ENCODE measurements at regions not wholly inside any gene's neighbourhood (a gene's known extent, or its start where the extent isn't known, plus 50 kb on each side); places are given as distances from the start of the nearest gene placed in this dataset.

GRCh38 chr14:49516286-49516685 lies 69.9 kb downstream of the RPS29 start:
- TF ChIP-seq CTCF (optimal IDR thresholded peaks at IDR 0.05 in 1 of 3, IDR thresholded peaks at IDR 0.05 in 1 of 3, conservative IDR thresholded peaks at IDR 0.05 in 1 of 3; ENCODE audit: extremely low read depth in 1 of 3, insufficient read depth in 2 of 3, low read length in 3 of 3) (no peak), EZH2 (IDR thresholded peaks at IDR 0.05; ENCODE audit: low read length) (no peak)
